H1 (cell line): ENCODE measurements at regions not wholly inside any gene's neighbourhood (a gene's known extent, or its start where the extent isn't known, plus 50 kb on each side); places are given as distances from the start of the nearest gene placed in this dataset.

Source experiments
- CBX8 ChIP-seq: fragments of 300-800, 300-1000 bp; sonication (generic); IDR thresholded peaks from 2 replicates; pipeline ENCODE4 v1.7.1; 2016; ENCODE audit warnings: low read depth, low read length, borderline replicate concordance
- CHD1 ChIP-seq: IDR thresholded peaks from 2 replicates; pipeline ENCODE4 v1.6.1; 2012; ENCODE audit warnings: low read depth, low read length, improper control_type of control experiment
- CHD2 ChIP-seq: IDR thresholded peaks from 2 replicates; pipeline ENCODE4 v1.6.1; 2012; ENCODE audit warnings: low read length, improper control_type of control experiment
- JUND ChIP-seq: IDR thresholded peaks from 2 replicates; pipeline ENCODE4 v1.6.1; 2011; ENCODE audit warnings: mild to moderate bottlenecking, improper control_type of control experiment, low read length
- NRF1 ChIP-seq: IDR thresholded peaks from 2 replicates; pipeline ENCODE4 v1.6.1; 2011; ENCODE audit warnings: mild to moderate bottlenecking, low read depth, low read length, improper control_type of control experiment
- PHF8 ChIP-seq: fragments of 200-600 bp; sonication (generic); conservative IDR thresholded peaks from 2 replicates; pipeline ENCODE4 v1.7.1; 2012; ENCODE audit warnings: low read depth, mild to moderate bottlenecking, inconsistent platforms, low read length, moderate library complexity
- SIRT6 ChIP-seq: IDR thresholded peaks from one replicate; pipeline ENCODE4 v1.7.1; 2012; ENCODE audit warnings: low read length, inconsistent platforms
- SP2 ChIP-seq: IDR thresholded peaks from 2 replicates; pipeline ENCODE4 v1.6.1; 2012; ENCODE audit warnings: mild to moderate bottlenecking, low read length, inconsistent platforms
- SRF ChIP-seq: IDR thresholded peaks from 2 replicates; pipeline ENCODE4 v1.6.1; 2011; ENCODE audit warnings: mild to moderate bottlenecking, low read depth, low read length, moderate library complexity
- YY1 ChIP-seq: IDR thresholded peaks from 2 replicates; pipeline ENCODE4 v1.6.1; 2011; ENCODE audit warnings: low read depth, mild to moderate bottlenecking, low read length
- TF ChIP-seq, protein P1 (sequence below): IDR thresholded peaks from 2 replicates; pipeline ENCODE4 v1.6.1; 2012; ENCODE audit warnings: low read length, inconsistent platforms

DNA sequence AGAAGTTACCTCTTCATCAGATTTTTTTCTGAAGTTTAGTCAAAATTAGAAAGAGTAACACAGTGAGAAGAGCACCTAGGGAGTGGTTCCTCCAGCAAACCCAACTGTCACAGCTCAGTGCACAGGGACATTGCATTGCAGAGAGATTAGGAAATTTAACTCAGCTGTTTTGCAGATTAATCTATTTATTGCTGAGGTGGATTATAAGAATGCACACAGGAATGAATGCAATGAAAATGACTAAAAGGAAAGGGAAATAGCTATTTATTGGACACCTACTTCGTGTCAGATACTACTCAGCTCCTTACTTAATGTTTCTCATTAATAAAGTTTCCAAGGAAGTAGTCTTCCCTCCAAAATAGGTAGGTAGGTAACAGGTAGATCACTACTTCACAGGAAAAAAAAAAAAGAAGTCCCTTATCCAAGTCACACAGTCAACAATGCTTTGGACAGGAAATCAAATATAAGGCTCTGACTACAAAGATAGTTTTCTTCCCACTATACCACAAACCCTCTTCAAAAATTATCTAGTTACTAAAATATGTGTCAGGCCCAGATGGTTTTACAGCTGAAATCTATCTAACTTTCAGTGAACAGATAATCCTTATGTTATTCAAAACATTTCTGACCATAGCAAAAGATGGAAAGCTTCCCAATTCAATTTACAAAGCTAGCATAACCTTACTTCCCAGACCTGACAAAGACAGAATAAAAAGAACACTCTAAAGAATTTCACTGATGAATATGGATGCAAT is 442.2 kb upstream of the MPDZ start (continued):
- no peak for TF ChIP-seq JUND
- TF ChIP-seq CBX8, result no peak
- TF ChIP-seq PHF8, result no peak
- no peak for TF ChIP-seq SRF
- TF ChIP-seq, protein P1, sequence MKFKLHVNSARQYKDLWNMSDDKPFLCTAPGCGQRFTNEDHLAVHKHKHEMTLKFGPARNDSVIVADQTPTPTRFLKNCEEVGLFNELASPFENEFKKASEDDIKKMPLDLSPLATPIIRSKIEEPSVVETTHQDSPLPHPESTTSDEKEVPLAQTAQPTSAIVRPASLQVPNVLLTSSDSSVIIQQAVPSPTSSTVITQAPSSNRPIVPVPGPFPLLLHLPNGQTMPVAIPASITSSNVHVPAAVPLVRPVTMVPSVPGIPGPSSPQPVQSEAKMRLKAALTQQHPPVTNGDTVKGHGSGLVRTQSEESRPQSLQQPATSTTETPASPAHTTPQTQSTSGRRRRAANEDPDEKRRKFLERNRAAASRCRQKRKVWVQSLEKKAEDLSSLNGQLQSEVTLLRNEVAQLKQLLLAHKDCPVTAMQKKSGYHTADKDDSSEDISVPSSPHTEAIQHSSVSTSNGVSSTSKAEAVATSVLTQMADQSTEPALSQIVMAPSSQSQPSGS, result no peak
- TF ChIP-seq NRF1, result no peak
- TF ChIP-seq YY1, result no peak
- no peak for TF ChIP-seq SP2
- no peak for TF ChIP-seq SIRT6
- TF ChIP-seq CHD1, result no peak
- no peak for TF ChIP-seq CHD2
- TF ChIP-seq, all 59 proteins: peak for 0
